ENCODE measurements at regions not wholly inside any gene's neighbourhood (a gene's known extent, or its start where the extent isn't known, plus 50 kb on each side); places are given as distances from the start of the nearest gene placed in this dataset.

DNA sequence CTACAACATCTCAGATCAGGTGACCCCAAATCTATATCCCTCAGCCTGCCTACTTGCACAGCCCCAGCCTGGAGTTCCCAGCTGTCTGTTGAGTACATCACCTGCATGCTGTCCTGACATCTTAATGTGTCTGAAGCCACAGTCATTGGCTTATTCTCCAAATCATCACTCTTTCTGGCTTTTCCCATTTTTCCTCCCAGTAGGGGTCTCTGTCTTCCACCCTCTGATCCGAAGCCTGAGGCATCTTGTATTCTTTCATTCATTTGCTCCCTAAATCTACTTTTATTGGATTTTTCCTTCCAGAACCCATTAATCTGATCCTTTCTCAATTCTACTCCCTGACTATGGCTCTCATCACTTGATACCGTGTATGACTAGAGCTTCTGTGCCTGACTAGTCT, 332.9 kb upstream of the DCC start:
- in situ Hi-C loops (cut with MboI; ENCODE audit: low pct_unique_long_range_greater_than_20kb, low sequenced_read_pairs): no loop called here
- no peak for DNase-seq

DNA sequence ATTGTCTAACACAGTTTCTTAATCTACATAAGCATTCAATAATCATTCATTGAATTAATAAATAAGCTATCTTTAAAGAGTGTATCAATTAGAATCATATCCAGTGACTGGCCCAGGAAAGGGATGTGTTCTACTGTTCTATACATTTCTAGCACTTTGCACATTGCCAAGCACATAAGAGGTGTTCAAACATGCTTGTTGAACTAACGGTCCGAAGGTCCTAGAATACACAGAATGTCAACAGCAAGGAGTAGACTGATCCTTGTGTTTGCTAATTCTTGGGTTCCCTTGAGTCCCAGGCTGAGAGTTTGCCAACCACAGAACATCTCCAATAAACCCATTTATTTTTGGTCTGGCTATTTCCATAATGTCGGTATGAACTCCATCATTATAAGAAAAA, 331.7 kb upstream of the DCC start:
- no peak for DNase-seq
- in situ Hi-C loops (cut with MboI; ENCODE audit: low pct_unique_long_range_greater_than_20kb, low sequenced_read_pairs): no loop called here

DNA sequence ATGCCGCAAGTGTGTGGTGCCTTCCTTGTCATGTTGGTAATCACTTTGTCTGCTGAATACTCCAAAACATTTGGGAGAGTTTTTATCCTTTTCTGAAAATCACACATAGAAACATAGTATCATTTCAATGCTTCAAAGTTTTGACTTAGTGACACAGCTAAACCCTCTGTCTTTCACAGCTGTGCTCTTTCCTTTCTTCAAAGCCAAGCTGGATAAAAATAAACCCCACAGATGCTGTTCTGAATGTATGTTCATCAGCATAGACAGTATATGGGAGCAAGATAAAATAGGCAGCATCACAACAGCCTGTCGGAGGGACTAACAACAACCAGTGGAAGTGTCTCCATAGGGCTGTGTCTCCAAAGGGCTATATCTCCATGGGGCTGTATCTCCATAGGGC, 331.3 kb upstream of the DCC start:
- no peak for DNase-seq
- in situ Hi-C loops (cut with MboI; ENCODE audit: low pct_unique_long_range_greater_than_20kb, low sequenced_read_pairs): no loop called here

DNA sequence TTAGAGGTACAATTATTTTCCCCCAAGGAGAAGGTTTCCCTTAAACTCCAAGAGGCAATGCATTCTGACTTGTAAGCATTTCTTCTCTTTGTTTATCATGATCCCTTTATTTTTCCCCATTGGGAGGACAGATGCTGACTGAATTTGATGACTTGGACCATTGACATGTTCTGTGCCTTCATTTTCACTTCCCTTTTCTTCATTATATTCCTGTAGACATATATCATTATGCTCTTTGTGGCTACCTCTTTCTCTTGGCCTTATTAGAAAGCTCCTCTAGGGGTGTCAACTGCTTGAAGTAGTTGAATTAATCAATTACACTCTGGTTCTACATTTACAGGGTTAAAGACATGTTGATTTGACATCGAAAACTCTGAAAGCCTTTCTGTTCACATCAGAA, 330.0 kb upstream of the DCC start:
- in situ Hi-C loops (cut with MboI; ENCODE audit: low pct_unique_long_range_greater_than_20kb, low sequenced_read_pairs): no loop called here
- DNase-seq: no peak

DNA sequence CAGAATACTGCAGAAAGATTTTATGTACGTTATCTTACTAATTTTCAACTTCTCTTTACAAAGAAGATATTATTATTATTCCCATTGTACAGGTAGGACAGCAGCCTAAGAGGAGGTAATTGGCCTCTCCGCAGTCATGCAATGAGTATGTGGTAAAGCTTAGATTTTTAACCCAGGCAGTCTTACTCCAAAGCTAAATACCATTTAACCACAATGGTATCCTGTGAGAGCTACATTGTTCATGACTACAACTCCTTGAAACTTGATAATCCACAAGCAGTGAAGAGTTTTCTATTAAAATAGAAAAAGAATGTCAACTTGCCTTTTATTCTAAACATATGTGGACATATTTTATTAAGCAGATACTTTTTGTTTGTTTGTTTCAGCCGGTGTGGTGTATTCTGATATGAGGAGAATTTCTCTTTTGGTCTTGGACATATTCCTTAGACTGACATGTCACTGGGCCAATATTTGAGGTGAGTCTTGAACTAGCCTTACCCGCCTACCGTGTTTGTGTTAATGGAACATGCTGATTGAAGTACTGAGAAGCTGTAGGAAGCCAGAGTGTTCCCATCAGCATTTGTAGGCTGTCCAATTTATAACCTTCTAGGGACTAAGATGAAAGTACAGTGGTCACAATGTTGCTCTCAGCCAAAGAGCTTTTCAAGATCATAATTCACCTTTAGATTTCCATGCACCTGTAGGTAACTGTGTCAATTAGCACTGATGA, 293.9 kb upstream of the DCC start:
- in situ Hi-C loops (cut with MboI; ENCODE audit: low pct_unique_long_range_greater_than_20kb, low sequenced_read_pairs): no loop called here
- DNase-seq: no peak

DNA sequence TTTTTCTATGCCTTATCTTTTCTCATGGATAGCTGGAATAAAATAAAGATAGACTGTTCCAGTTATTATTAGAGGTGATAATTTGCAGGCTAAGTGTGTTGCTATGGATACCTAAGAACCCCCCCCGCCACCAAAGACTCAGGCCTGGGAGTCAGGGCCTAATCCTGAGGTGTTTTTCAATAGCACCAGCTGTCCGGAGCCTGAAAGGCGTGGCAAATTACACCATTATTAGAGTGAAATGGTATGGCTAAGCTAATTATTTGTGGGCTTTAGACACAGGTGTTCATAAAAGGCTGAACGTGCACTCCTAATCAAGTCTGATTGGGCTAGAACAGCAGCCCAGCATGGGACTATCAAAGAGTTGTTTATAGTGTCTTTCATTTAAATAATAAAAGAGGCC, 293.2 kb upstream of the DCC start:
- in situ Hi-C loops (cut with MboI; ENCODE audit: low pct_unique_long_range_greater_than_20kb, low sequenced_read_pairs): no loop called here
- no peak for DNase-seq

DNA sequence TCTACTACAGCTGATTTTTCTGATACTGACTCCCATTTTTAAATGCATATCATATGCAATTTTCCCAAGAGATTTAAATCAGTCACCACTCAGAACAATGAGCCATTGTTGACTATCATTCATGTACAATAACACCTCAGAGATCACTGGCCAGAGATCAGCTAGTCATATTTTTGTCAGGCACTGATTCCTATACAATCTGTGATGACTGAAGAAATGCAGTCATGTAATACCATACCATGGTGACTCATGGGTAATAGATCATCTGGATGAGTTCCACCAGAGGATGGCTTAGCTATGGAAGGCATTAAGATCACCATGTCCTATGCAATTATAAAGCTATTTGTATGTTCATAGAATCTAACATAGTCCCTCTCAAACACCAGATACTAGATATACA, 285.7 kb upstream of the DCC start:
- DNase-seq: no peak
- in situ Hi-C loops (cut with MboI; ENCODE audit: low pct_unique_long_range_greater_than_20kb, low sequenced_read_pairs): no loop called here

DNA sequence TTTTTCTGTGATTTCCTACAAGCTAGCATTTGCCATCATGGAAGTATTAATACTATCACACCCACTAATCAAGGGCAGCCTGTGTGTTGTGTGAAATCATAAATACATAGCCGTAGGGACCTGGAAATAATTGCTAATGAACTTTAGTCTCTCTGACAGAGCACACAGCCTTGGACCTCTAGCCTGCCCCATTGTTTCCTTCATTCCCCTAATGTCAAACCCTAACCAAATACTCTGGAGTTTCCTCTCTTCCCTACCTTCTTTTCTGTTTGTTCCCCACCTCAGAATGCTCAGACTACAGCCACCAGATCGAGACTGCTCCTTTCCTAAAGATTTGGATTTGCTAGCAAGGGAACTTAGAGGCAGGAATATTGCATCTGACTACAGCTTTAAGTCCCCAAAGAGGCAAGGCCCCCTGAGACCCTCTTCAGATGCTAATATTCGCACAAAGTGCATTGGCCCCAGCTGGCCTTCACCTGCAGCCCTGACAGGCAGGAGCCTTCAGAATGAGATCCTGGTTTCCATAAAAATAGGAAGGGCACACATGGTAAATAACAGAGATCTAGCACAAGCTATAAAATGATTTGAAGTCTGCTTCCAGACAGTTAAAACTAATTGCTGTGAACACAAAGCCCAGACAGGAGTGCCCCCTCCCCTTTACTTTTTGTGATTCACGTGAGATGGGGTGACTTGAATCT, 279.2 kb upstream of the DCC start:
- no peak for DNase-seq
- in situ Hi-C loops (cut with MboI; ENCODE audit: low pct_unique_long_range_greater_than_20kb, low sequenced_read_pairs): no loop called here

DNA sequence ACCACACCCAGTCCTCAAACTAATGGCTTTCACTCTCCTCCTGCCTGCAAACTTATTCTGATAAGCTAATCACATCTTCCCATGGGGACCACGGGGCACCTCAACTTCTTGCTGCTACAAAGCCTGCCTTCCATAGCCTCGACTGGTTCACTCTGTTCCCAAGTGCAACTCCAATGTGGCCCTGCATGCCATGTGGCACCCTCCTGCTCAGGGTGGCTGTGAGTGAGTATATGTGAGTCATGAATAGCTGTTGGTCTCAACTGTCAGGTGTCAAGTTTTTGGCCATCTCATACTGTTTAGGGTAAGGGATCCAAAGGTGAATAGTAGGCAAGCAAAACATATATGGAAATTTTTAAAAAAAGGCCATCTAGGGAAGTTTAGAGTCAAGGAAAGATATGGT, 276.1 kb upstream of the DCC start:
- DNase-seq: no peak
- in situ Hi-C loops (cut with MboI; ENCODE audit: low pct_unique_long_range_greater_than_20kb, low sequenced_read_pairs): no loop called here

DNA sequence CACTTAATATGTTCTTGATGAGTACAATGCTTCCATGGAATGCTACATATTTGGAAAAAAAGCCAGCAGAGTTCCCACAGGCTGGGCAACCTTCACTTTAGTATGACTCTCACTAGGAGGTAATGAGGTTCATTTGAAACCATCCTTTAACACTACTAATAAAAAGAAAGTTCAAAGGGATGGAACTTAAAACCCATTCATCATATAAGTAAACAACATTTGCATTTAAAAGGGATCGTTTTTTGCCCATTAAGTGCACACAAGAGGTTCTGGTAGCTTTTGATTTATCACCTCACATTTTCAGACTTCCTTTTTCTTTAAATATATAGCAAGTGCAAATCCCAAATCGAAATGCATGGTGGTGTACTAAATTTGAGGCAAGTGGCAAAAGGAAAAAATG, 270.8 kb upstream of the DCC start:
- DNase-seq: no peak
- in situ Hi-C loops (cut with MboI; ENCODE audit: low pct_unique_long_range_greater_than_20kb, low sequenced_read_pairs): no loop called here

DNA sequence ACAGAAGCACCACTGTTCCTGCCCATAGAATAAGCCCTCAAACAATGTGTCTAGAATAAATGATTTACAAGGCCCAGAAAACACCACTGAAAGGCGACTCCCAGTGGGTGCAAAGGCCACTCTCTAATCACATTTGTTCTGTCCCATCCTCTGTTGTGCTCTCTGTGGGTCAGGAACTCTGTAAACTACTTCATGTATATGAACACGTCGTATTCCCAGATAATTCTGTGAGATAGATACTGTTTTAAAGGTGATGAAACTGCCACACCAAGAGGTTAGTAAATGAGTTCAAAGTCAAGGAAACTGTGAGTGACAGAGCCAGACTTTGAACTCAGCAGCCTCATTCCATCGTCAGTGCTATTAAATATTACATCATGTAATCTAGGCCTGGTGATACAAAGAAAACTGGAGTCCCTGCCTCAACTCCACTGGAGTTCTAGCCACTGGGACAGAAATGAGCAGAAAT, 269.7 kb upstream of the DCC start:
- no peak for DNase-seq
- in situ Hi-C loops (cut with MboI; ENCODE audit: low pct_unique_long_range_greater_than_20kb, low sequenced_read_pairs): no loop called here

DNA sequence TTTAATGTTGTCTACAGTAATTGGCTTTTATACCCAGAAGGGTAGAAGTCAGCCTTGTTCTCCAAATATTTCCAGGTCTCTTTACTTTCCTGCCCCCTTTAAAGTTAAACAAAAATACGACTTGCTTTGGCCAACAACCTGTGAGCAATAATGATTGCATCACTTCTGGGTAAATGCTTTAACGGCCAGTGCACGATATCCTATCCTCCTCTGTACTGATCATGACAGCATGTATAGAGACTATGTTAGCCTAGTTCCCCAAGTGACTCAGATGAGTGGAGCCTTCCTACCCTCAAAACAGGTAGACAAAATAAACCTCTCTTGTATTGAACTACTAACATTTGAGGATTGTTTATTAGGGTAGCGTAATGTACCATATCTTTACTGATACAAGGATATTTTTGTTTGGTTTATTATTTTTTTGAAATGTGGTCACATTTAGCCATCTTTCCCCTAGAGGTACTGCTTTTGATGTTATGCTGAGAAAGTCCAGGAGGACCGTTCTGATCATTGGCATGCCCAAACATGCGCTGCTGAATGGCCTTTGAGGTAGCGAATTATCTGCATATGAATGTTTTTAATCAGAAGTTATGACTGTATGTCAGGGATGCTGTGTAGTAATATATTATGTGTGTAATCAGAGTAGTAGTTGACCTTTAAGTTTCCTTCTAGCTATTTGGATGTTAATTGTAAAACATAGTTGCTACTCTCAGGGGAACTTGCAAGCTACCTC, 262.6 kb upstream of the DCC start:
- no peak for DNase-seq
- in situ Hi-C loops (cut with MboI; ENCODE audit: low pct_unique_long_range_greater_than_20kb, low sequenced_read_pairs): no loop called here

DNA sequence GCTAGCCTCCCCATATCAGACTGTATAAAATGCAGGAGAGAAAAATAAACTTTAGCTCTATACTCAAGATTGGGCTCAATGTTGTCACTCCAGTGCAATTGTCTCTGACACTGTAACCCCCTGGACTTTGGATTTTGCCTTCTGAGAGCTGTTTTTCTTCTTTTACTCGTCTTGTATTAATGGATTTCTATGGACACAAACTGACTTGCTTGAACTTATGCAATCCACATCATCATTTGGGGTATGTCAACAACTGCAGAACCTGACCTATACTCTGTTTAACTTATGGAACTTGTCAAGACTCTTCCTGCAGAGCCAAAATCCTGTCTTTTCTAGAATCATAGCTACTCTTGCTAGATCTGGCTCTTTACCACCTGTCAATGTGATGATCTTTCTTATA, 257.8 kb upstream of the DCC start:
- in situ Hi-C loops (cut with MboI; ENCODE audit: low pct_unique_long_range_greater_than_20kb, low sequenced_read_pairs): no loop called here

DNA sequence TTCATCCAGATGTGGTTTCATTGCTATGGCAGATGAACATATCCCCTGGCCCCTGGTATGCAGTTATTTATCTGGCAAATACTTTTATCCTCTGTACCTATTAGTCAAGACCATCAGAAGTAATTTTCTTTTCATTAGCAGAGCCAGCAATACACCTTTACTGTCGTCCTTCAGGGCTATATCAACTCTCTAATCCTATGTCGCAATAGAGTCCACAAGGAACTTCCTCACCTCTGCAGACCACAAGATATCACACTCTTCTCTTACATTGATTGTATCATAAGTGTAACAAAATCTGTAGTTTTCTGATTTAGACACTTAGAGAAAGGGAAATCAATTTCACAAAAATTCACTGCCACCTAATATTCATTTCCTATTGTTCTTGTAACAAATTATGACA, 252.9 kb upstream of the DCC start:
- DNase-seq: no peak
- in situ Hi-C loops (cut with MboI; ENCODE audit: low pct_unique_long_range_greater_than_20kb, low sequenced_read_pairs): no loop called here

More for the DNA sequence above, 257.8 kb upstream of the DCC start:
- DNase-seq: no peak

DNA sequence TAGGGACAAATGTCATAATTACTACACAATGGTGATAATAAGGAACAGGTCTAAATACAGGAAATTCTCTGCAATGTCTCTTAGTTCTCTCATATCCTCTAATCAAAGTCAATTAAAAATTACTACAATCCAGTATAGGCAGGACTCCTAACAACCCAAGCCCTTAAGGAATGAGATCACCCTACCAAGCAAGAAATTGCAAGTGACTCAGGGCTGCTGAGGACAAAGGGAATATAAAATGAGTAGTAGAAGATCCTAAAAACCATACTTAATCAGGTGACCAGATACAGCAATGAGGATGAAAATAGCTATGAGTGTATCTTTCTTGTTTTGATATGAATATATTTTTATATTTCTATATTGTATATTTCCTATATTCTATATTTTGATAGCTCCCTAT, 250.0 kb upstream of the DCC start:
- DNase-seq: no peak
- in situ Hi-C loops (cut with MboI; ENCODE audit: low pct_unique_long_range_greater_than_20kb, low sequenced_read_pairs): no loop called here

DNA sequence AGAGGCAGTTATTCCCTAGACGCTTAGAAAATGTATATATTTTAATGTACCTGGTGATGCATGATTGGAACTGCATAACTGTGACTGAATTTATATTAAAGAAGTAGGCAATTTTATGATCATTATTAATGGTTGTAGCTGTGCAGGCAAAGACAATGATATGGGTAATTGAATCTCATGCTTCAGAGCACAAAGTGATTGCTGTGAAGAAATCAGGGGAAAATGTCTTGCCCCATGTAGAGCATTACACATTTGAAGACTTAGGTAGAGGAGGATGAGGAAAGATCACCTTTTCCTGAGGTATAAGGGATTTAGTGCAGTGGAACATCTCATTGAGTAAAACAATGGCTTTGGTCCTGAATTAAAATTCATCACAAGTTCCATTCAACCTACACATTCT, 246.8 kb upstream of the DCC start:
- in situ Hi-C loops (cut with MboI; ENCODE audit: low pct_unique_long_range_greater_than_20kb, low sequenced_read_pairs): no loop called here
- no peak for DNase-seq

DNA sequence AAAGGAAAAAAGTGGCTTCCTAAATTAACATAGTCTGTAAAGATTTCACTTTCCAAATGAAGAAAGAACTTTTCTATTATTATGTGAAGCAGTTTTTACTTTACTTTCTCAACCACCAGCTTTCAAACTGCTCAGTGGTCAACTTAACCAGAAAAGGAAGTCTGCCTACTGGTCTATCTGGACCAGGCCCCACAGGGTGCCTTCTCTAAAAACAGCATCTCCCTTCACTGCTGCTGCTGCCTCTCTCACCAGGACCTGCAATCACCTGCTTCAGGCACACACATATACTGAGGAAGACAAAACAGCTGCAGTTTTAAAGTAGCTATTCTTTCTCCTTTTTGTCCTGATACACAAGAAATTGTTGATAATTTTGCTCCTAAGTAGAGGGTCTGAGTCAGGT, 221.3 kb upstream of the DCC start:
- in situ Hi-C loops (cut with MboI; ENCODE audit: low pct_unique_long_range_greater_than_20kb, low sequenced_read_pairs): no loop called here
- no peak for DNase-seq

DNA sequence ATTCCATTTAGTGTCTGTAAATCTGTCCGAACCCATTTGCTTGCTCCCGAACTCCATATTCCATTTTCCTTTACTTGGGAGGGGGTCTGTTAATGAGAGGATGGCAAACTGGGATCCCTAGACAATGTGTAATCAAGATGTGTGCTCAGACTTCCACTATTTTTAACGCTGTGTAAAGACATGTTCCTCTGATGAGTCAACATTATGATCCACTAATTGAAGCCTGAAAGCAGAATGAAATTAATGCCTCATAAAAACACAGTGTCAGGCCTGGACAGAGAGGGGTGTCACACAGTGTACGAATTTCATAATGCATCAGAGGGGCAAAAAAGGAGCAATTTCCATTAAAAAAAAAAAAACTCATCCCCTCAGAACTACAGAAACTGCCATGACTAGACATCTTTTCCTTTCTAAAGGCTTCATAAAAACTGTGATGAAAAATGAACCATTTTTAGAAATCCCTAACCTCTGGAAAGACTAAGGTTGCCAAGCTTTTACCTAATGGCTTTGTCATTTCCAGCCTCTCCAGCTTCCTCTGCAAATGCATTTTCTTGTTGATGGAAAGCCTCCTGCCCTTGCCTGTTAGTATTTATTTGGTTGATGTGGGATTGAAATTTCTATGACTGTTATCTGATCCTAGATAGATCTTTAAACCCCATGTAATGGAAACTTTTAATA, 209.2 kb upstream of the DCC start:
- in situ Hi-C loops (cut with MboI; ENCODE audit: low pct_unique_long_range_greater_than_20kb, low sequenced_read_pairs): no loop called here
- DNase-seq: no peak

DNA sequence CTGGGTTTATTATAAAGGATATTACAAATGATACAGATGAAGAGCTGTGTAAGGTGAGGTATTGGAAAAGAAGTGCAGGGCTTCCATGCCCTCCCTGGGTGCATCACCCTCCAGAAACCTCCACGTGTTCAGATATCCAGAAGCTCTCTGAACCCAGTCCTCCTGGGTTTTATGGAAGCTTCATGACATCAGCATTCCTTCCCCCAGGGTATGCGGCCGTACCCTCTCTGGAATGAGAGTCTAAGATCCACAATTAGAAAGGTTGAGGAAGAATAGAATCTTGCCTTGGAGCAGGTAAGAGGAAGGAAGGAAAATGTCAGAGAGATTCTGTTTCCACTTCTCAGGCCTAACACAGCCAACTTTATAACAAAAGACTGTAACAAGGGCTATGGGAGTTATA, 208.2 kb upstream of the DCC start:
- in situ Hi-C loops (cut with MboI; ENCODE audit: low pct_unique_long_range_greater_than_20kb, low sequenced_read_pairs): no loop called here
- no peak for DNase-seq

DNA sequence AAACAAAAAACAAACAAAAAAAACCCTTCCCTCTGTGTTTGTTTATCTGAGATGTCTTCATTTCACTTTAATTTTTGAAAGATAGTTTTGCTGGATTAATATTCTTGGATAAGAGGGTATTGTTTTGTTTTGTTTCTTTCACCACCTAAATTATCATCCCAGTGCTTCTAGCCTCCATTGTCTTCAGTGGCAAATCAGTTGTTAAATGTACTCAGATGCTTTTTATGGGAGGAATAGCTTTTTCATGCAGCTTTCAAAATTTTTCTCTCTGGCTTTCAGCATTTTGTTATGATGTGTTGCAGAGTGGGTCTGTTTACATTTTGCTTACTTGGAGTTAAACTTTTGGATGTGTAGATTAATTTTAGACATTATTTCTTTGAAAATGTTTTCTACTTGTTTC, 203.5 kb upstream of the DCC start:
- in situ Hi-C loops (cut with MboI; ENCODE audit: low pct_unique_long_range_greater_than_20kb, low sequenced_read_pairs): no loop called here
- DNase-seq: no peak
